ENCODE measurements at regions not wholly inside any gene's neighbourhood (a gene's known extent, or its start where the extent isn't known, plus 50 kb on each side); places are given as distances from the start of the nearest gene placed in this dataset.

DNA sequence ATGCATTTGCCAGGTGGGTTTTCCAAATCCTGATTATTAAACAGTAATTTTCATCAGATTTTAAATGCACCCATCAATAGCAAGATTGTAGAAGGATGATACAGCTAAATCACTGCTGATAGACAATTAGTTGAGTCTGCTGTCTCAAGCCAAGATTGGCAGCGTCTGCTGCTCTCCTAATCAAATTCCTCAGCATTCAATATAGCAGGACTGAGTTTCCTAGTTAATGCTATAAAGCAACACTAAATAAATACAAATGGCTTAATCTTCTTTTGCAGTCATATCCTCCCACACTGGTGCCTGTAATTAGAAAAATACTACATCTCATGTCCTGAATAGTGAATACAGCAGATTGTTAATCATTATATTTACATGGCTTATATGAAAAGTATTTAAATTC, 1028.8 kb downstream of the ADGRL2 start:
- Histone ChIP-seq H3K27me3 (replicated peaks) (no peaks in the 10 kb centered on the region), H3K4me3 (no peak overlapping the region), H3K27ac (no peak overlapping the region)

DNA sequence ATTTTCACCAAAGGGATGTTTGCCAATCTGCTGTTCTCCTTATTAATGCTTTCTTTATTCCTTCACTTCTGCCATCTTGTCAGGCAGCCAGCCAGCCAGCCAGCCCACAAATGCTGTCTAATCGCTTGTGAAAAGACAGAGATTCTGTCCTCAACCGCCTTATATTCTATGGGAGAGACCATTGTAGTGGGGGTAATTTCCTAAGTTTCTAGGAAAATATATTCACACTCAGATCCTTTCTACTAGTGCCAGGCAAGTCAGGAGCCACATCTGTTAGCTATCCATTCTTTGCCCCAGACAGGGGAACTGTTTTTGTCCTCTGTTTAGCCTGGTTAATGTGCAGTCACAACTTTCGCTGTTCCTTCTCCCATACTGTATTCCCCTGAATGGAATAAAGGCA, 1023.1 kb downstream of the ADGRL2 start:
- H3K9me3 ChIP-seq (replicated peaks), result no peaks in the 10 kb centered on the region
- no peaks in the 10 kb centered on the region for H3K36me3 ChIP-seq
- H3K4me1 ChIP-seq (replicated peaks), result no peaks in the 10 kb centered on the region
- H3K27ac ChIP-seq, result no peak overlapping the region
- no peaks in the 10 kb centered on the region for H3K27me3 ChIP-seq (replicated peaks)
- DNase-seq (ENCODE audit: low read depth in 1 of 2, low spot score in 2 of 2), result no peak
- no peak overlapping the region for H3K4me3 ChIP-seq

More for the DNA sequence above, 1028.8 kb downstream of the ADGRL2 start:
- DNase-seq (ENCODE audit: low read depth in 1 of 2, low spot score in 2 of 2), result no peak
- Histone ChIP-seq H3K4me1 (replicated peaks) (no peaks in the 10 kb centered on the region), H3K9me3 (replicated peaks) (no peaks in the 10 kb centered on the region), H3K36me3 (no peaks in the 10 kb centered on the region)

DNA sequence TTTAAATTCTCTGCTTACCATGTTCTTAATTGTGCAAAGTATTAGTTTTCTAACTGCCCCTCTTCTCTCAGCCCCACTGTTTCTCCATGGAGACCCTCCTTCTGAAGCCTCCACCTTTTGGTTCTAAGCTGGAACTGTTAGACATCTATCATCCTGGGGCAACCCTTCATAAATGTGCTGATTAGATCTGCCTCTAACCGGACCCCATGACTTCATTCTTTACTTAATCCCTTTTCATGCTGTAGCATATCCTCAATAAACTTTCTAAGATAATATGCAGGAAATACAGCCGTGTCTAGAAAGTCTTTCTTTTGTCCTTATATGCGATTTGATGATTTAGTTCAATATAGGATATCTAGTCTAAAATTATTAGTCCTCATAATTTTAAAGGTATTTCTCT, 1020.1 kb downstream of the ADGRL2 start:
- Histone ChIP-seq H3K4me1 (replicated peaks) (no peaks in the 10 kb centered on the region), H3K4me3 (no peak overlapping the region), H3K9me3 (replicated peaks) (no peaks in the 10 kb centered on the region), H3K27me3 (replicated peaks) (no peaks in the 10 kb centered on the region), H3K36me3 (no peaks in the 10 kb centered on the region), H3K27ac (no peak overlapping the region)
- DNase-seq (ENCODE audit: low read depth in 1 of 2, low spot score in 2 of 2), result no peak

- DNase-seq (ENCODE audit: low read depth in 1 of 2, low spot score in 2 of 2), result no peak
- Histone ChIP-seq H3K4me3 (no peak overlapping the region), H3K4me1 (replicated peaks) (no peaks in the 10 kb centered on the region), H3K9me3 (replicated peaks) (no peaks in the 10 kb centered on the region), H3K36me3 (no peaks in the 10 kb centered on the region), H3K27ac (no peak overlapping the region), H3K27me3 (replicated peaks) (no peaks in the 10 kb centered on the region)
These were observed 1018.5 kb downstream of the ADGRL2 start for GRCh38 chr1:82819234-82819633.

- Histone ChIP-seq H3K36me3 (no peaks in the 10 kb centered on the region), H3K9me3 (replicated peaks) (no peaks in the 10 kb centered on the region), H3K4me1 (replicated peaks) (no peaks in the 10 kb centered on the region), H3K27me3 (replicated peaks) (no peaks in the 10 kb centered on the region), H3K27ac (no peak overlapping the region), H3K4me3 (no peak overlapping the region)
- DNase-seq (ENCODE audit: low read depth in 1 of 2, low spot score in 2 of 2), result no peak
These were observed 1017.9 kb downstream of the ADGRL2 start for GRCh38 chr1:82818586-82818985.

DNA sequence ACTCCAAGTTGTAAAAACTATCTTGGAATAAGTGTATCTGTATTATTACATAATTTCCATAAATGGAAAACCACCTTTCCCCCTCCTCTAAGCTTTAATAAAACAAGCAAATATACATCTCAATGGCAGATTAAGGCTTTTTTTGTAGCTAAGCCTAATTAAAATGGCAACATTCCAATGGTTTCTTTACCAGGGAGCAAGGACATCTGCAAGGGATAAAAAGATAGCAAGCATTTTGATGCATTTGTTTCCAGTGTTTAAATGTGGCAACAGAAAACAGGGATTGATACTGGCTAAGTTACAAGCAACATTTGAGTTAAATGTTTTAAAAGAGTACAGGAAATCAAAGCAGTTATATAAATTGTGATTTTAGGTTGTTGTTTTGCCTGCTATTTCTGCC, 1012.7 kb downstream of the ADGRL2 start:
- Histone ChIP-seq H3K27me3 (replicated peaks) (no peaks in the 10 kb centered on the region), H3K27ac (no peak overlapping the region), H3K9me3 (replicated peaks) (no peaks in the 10 kb centered on the region), H3K4me3 (no peak overlapping the region), H3K4me1 (replicated peaks) (no peaks in the 10 kb centered on the region), H3K36me3 (no peaks in the 10 kb centered on the region)
- no peak for DNase-seq (ENCODE audit: low read depth in 1 of 2, low spot score in 2 of 2)

DNA sequence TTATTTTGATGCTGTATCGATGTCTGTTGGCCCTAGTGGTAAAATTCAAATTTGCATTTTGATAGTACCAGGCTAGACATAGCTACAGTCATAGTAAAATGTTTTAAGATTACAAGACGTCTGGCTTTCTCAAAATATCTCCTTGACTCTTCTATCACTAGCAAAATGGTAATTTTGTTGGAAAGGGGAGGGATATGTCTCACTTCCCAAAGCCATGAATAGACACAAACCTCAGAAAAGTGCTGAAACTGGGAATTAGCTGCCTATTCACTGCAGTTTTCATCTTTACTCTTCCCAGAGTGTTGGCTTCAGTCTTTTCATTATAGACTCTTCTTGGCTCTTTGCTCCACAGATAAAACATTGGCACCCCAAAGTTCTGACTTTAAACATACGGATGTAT, 1009.9 kb downstream of the ADGRL2 start:
- Histone ChIP-seq H3K27ac (no peak overlapping the region), H3K9me3 (replicated peaks) (no peaks in the 10 kb centered on the region), H3K4me3 (no peak overlapping the region), H3K4me1 (replicated peaks) (no peaks in the 10 kb centered on the region), H3K36me3 (no peaks in the 10 kb centered on the region), H3K27me3 (replicated peaks) (no peaks in the 10 kb centered on the region)
- DNase-seq (ENCODE audit: low read depth in 1 of 2, low spot score in 2 of 2), result no peak

- H3K9me3 ChIP-seq (replicated peaks), result no peaks in the 10 kb centered on the region
- no peaks in the 10 kb centered on the region for H3K27me3 ChIP-seq (replicated peaks)
- no peaks in the 10 kb centered on the region for H3K4me1 ChIP-seq (replicated peaks)
- no peak for DNase-seq (ENCODE audit: low read depth in 1 of 2, low spot score in 2 of 2)
- H3K36me3 ChIP-seq, result no peaks in the 10 kb centered on the region
- H3K27ac ChIP-seq, result no peak overlapping the region
- H3K4me3 ChIP-seq, result no peak overlapping the region
These were observed 1006.8 kb downstream of the ADGRL2 start for GRCh38 chr1:82807563-82807962.

DNA sequence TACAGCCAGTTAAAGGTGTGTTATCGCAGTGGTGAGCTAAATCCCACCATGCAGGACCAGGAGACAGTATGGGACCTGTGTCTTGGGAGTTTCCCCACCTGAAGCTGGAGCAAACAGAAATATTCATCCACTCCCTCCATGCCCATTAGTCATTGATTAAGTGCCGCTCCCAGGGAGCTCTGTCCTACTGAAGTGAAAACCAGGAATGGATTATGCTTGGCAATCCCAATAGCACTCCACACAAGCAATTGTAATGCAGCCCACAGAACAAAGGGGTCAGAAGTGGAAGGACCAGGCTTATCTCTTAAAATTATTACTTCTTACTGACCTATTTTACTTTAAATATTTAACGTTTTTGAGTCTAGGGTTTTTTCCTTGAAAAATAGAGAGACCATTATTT, 1005.4 kb downstream of the ADGRL2 start:
- H3K27me3 ChIP-seq (replicated peaks), result no peaks in the 10 kb centered on the region
- no peak overlapping the region for H3K4me3 ChIP-seq
- H3K9me3 ChIP-seq (replicated peaks), result no peaks in the 10 kb centered on the region
- H3K27ac ChIP-seq, result no peak overlapping the region
- no peaks in the 10 kb centered on the region for H3K4me1 ChIP-seq (replicated peaks)
- no peak for DNase-seq (ENCODE audit: low read depth in 1 of 2, low spot score in 2 of 2)
- no peaks in the 10 kb centered on the region for H3K36me3 ChIP-seq

DNA sequence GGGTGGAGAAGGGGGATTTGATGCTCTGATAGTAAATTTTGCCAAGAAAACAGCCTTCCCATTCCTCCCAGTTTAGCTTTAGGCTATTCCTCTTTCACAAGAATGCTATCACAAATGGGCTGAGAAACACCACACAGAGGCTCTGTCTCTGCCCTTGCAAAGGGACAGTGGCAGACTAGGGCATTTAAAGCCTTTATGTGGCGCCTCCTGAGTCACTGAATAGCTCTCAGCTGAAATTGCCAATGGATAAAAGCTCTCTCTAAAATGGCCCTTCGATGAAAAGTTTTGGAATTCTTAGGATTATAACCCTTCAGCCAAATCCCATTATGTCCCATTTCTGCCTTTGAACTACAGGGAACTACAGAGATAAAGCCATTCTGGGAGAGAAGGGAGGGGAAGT, 1000.4 kb downstream of the ADGRL2 start:
- Histone ChIP-seq H3K27me3 (replicated peaks) (no peaks in the 10 kb centered on the region), H3K4me1 (replicated peaks) (no peaks in the 10 kb centered on the region), H3K27ac (no peak overlapping the region), H3K4me3 (no peak overlapping the region), H3K36me3 (no peaks in the 10 kb centered on the region), H3K9me3 (replicated peaks) (no peaks in the 10 kb centered on the region)
- DNase-seq (ENCODE audit: low read depth in 1 of 2, low spot score in 2 of 2), result no peak

DNA sequence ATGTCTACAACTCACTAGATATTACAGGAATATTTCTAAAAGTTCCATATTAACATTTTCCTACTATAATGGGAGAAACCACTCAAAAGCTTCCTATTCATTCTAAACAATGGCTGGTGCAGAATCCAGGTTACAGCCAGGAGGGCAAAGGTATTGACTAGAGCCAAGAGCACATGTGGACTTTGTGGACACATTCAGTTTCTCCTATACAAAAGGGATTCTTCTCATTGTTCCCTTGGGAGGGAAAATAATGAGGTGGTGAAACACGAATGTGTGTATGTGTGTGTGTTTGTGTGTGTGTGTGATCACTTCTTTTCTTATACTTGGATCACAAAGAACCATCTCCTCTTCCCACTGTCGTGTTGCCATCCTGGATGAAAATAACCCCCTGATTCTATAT, 1000.0 kb downstream of the ADGRL2 start:
- Histone ChIP-seq H3K36me3 (no peaks in the 10 kb centered on the region), H3K9me3 (replicated peaks) (no peaks in the 10 kb centered on the region), H3K27me3 (replicated peaks) (no peaks in the 10 kb centered on the region), H3K4me1 (replicated peaks) (no peaks in the 10 kb centered on the region), H3K4me3 (no peak overlapping the region), H3K27ac (no peak overlapping the region)
- DNase-seq (ENCODE audit: low read depth in 1 of 2, low spot score in 2 of 2), result no peak

GRCh38 chr1:82799261-82799660, 998.5 kb downstream of the ADGRL2 start:
- no peaks in the 10 kb centered on the region for H3K27me3 ChIP-seq (replicated peaks)
- no peaks in the 10 kb centered on the region for H3K9me3 ChIP-seq (replicated peaks)
- no peak for DNase-seq (ENCODE audit: low read depth in 1 of 2, low spot score in 2 of 2)
- H3K36me3 ChIP-seq, result no peaks in the 10 kb centered on the region
- H3K4me1 ChIP-seq (replicated peaks), result no peaks in the 10 kb centered on the region
- no peak overlapping the region for H3K4me3 ChIP-seq
- no peak overlapping the region for H3K27ac ChIP-seq

DNA sequence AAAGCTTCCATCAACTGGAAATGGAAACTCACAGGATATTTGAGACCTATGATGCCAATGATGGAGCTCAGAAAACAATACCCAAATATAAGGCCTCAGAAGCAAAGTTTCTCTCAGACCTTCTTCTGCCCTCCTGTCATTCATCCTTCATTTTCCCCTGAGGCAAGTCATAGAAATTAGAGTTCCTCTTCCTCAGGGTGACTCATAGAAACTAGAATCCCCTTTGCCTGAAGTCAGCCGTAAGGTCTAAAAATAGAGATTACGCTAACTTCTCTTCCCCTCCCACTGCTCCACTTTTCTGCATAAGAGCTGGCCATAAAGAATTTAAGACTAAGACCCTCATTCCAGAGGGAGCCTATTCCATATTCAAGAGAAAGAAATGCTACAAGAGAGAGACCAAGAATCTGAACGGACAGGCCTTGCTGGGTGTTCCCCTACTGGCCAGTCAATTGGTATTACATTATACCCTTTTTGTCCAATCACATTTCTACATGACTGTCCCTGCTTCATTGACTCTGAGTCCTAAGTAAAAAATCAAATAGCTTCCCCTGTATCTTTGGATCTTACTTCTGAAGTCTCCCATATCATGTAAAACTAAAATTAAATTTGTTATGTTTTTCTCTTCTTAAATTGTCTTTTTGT, 994.9 kb downstream of the ADGRL2 start:
- H3K9me3 ChIP-seq (replicated peaks), result no peaks in the 10 kb centered on the region
- H3K27ac ChIP-seq, result no peak overlapping the region
- H3K4me3 ChIP-seq, result no peak overlapping the region
- no peaks in the 10 kb centered on the region for H3K27me3 ChIP-seq (replicated peaks)
- H3K4me1 ChIP-seq (replicated peaks), result no peaks in the 10 kb centered on the region
- H3K36me3 ChIP-seq, result no peaks in the 10 kb centered on the region
- no peak for DNase-seq (ENCODE audit: low read depth in 1 of 2, low spot score in 2 of 2)

DNA sequence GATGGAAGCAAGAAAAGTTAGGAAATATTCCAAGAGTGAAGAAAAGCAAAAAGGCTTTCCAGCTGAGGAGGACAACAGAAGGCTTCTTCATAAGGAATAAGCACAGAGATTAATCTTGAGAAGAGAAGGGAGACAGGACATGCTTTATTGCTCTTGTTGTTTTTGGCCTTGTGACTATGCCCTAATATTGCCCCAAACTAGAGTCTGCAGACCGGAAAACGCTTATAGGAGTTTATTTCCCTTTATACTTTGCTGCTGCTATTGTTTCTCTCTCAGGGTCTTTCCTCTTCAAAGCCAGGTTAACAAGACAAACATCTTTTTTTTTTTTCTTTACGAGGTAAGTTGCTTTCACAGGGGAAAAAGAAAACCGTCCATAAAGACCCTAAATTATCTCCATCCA, 991.4 kb downstream of the ADGRL2 start:
- Histone ChIP-seq H3K4me3 (no peak overlapping the region), H3K36me3 (no peaks in the 10 kb centered on the region)
- DNase-seq (ENCODE audit: low read depth in 1 of 2, low spot score in 2 of 2), result no peak

GRCh38 chr1:82790556-82790955, 989.8 kb downstream of the ADGRL2 start:
- Histone ChIP-seq H3K27ac (no peak overlapping the region), H3K4me3 (no peak overlapping the region), H3K36me3 (no peaks in the 10 kb centered on the region), H3K4me1 (replicated peaks) (no peaks in the 10 kb centered on the region), H3K9me3 (replicated peaks) (no peaks in the 10 kb centered on the region), H3K27me3 (replicated peaks) (no peaks in the 10 kb centered on the region)
- no peak for DNase-seq (ENCODE audit: low read depth in 1 of 2, low spot score in 2 of 2)

More for the DNA sequence above, 991.4 kb downstream of the ADGRL2 start:
- Histone ChIP-seq H3K27me3 (replicated peaks) (no peaks in the 10 kb centered on the region), H3K4me1 (replicated peaks) (no peaks in the 10 kb centered on the region), H3K27ac (no peak overlapping the region), H3K9me3 (replicated peaks) (no peaks in the 10 kb centered on the region)
